Aorta (tissue), 5 donors: ENCODE measurements at regions not wholly inside any gene's neighbourhood (a gene's known extent, or its start where the extent isn't known, plus 50 kb on each side); places are given as distances from the start of the nearest gene placed in this dataset.

ENCODE experiments used
- ATAC-seq: fragments of 200-7000 bp; cut with Tn5 transposase; one replicate; pipeline ENCODE4 v1.9.1; 2022; ENCODE audit warnings: moderate library complexity; ENCODE audit not compliant: low FRiP score
- DNase-seq, 2 donors: peaks; one replicate each; pipeline ENCODE4 v3.0.0-alpha.2; 2020
- H3K27ac ChIP-seq, 2 donors: one replicate each; pipeline ENCODE4 v1.5.1; 2013; ENCODE audit warnings: low read length in 2 of 2, mild to moderate bottlenecking in 2 of 2, moderate library complexity in 2 of 2, control low read depth in 1 of 2, inconsistent platforms in 1 of 2, low read depth in 1 of 2
- H3K27me3 ChIP-seq, 2 donors: one replicate each; pipeline ENCODE4 v1.6.1; 2013; ENCODE audit warnings: control low read depth in 1 of 2, low read length in 1 of 2, mild to moderate bottlenecking in 1 of 2, moderate library complexity in 1 of 2; ENCODE audit not compliant: insufficient read depth in 2 of 2, control insufficient read depth in 1 of 2
- H3K36me3 ChIP-seq, 2 donors: one replicate each; pipeline ENCODE4 v1.6.1; 2013; ENCODE audit warnings: control low read depth in 1 of 2, low read length in 1 of 2, mild to moderate bottlenecking in 1 of 2; ENCODE audit not compliant: insufficient read depth in 2 of 2, control insufficient read depth in 1 of 2
- H3K4me1 ChIP-seq, 2 donors: one replicate each; pipeline ENCODE4 v1.6.1; 2013; ENCODE audit warnings: low read length in 2 of 2, control low read depth in 1 of 2, mild to moderate bottlenecking in 1 of 2, moderate library complexity in 1 of 2; ENCODE audit not compliant: insufficient read depth in 2 of 2, control insufficient read depth in 1 of 2
- H3K4me3 ChIP-seq, 2 donors: one replicate each; pipeline ENCODE4 v1.5.1; 2013; ENCODE audit warnings: low read length in 2 of 2, control low read depth in 1 of 2, mild to moderate bottlenecking in 1 of 2
- H3K9me3 ChIP-seq: one replicate; pipeline ENCODE4 v1.6.1; 2013; ENCODE audit warnings: mild to moderate bottlenecking, low read length; ENCODE audit not compliant: control insufficient read depth
- WGBS, 2 donors: extraction: QIAGEN DNeasy Blood & Tissue Kit; methylation state at CpG; one replicate each; pipeline ENCODE4 v1.1.7; 2013; 5-methylcytosine and 5-hydroxymethylcytosine counted together
- intact Hi-C, 2 donors: fragments of 100-400 bp; cut with DNase I; formaldehyde crosslinking; loops; one replicate each; pipeline versions ENCODE4 v1.14.2 to v1.15.0; 2022
- donor health status: healthy with polysubstance abuse.
- donor health status: Bipolar disorder and iron deficiency.
- donor health status: DM: no; HTN: no; CAD: no.
- donor health status: DM: no; HTN: no; CAD: no.
- donor health status: DM: yes; HTN: yes; CAD: no.

DNA sequence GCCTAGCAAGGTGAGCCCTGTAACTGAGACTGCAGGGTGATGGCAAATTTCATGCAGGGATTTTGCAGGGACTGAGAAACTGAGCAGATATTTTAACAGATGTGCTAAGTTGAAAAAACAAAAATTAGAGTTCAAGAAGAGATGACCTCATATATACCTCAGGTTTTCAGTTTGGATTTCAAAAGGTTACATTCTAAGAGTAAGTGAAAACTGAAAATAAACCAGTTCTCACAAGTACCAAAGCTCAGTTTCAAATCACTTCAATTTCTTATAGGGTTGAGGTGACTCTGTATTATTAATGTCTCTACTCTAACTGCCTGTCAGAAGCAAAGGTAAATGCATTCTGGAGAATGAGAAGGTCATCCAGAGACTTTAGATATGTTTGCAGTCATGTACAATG lies 237.4 kb upstream of the VRK2 start:
- Histone ChIP-seq H3K36me3 (no peaks in the 10 kb centered on the region), H3K4me1 (no peaks in the 10 kb centered on the region), H3K27ac (no peak overlapping the region), H3K4me3 (no peak overlapping the region), H3K27me3 (no peaks in the 10 kb centered on the region), H3K9me3 (no peaks in the 10 kb centered on the region)
- no peak for DNase-seq
- ATAC-seq, result no peak
- intact Hi-C loops, result no loop called here

DNA sequence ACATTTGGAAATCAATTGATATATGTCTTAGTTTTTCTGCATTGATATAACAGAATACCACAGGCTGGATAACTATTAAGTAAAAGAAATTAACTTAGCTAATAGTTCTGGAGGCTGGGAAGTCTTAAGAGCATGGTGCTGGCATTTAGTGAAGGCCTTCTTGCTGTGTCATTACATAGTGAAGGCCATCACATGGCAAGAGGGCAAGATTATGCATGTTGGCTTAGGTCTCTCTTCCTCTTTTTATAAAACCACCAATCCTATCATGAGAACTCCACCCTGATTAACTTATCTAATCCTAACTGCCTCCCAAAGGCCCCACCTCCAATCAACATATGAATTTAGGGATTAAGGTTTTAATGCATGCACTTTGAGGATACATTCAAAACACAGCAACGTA lies 225.5 kb upstream of the VRK2 start:
- DNase-seq (no peak), ATAC-seq (no peak)
- Histone ChIP-seq H3K4me3 (no peak overlapping the region), H3K36me3 (no peaks in the 10 kb centered on the region), H3K27ac (no peak overlapping the region), H3K4me1 (no peaks in the 10 kb centered on the region), H3K27me3 (no peaks in the 10 kb centered on the region), H3K9me3 (no peaks in the 10 kb centered on the region)
- 76 to 78% methylated on average over 1 of the region's 1 CpG for WGBS, 2 donors
- intact Hi-C loops, result no loop called here

DNA sequence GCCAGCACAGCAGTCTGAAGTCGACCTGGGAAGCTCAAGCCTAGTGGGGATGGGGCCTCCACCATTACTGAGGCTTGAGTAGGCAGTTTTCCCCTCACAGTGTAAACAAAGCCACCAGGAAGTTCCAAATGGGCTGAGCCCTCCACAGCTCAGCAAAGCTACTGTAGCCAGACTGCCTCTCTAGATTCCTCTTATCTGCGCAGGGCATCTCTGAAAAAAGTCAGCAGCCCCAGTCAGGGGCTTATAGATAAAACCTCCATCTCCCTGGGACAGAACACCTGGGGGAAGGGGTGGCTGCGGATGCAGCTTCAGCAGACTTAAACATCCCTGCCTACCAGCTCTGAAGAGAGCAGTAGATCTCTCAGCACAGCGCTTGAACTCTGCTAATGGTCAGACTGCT lies 218.4 kb upstream of the VRK2 start:
- H3K27ac ChIP-seq, result no peak overlapping the region
- H3K36me3 ChIP-seq, result no peaks in the 10 kb centered on the region
- WGBS, 2 donors, result 83 to 89% methylated on average over 4 of the region's 4 CpGs
- no peaks in the 10 kb centered on the region for H3K27me3 ChIP-seq
- DNase-seq (no peak), ATAC-seq (no peak)
- H3K9me3 ChIP-seq, result peaks cover 2% of the 10 kb centered on the region
- intact Hi-C loops, result no loop called here
- H3K4me3 ChIP-seq, result no peak overlapping the region
- H3K4me1 ChIP-seq, result no peaks in the 10 kb centered on the region

DNA sequence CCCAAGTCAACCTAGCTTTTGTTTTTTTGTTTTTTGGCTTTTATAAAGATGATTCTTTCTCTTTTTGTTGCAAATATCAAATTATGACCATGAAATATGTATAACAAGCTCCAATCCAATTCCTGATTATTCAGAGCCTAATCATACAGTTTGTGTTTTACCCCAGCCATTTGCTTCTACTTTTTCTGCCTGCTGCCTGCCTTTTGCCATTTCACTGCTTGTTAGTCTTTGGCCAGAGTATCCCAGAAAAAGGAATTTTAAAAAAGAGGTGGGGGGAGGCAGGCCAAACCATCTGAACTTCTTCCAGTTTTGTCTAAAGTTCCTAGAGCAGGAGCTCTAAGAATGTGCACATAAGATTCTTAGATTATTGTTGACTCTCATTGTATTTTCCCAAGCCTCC lies 211.9 kb upstream of the VRK2 start:
- Histone ChIP-seq H3K36me3 (no peaks in the 10 kb centered on the region), H3K4me3 (no peak overlapping the region), H3K4me1 (no peaks in the 10 kb centered on the region), H3K27me3 (no peaks in the 10 kb centered on the region), H3K9me3 (no peaks in the 10 kb centered on the region), H3K27ac (no peak overlapping the region)
- DNase-seq (no peak), ATAC-seq (no peak)
- intact Hi-C loops, result no loop called here

DNA sequence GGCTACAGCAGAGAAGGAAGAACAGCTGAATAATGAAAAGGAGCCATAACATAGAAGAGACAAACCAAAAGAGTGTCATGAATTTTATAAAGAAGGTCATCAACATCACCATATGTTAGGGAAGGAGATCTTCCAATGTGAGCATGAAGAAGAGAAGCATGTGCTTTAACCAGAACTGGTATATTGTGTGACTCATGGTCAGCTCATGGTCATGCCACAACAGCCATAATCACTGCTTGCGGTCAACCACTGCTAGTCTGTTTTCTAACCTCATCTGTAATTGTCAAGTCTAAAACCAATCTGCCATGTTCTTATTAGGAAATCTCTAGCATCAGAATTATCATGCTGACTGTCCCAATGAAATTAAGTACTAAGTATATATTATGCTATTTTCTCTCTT lies 204.1 kb upstream of the VRK2 start:
- DNase-seq (no peak), ATAC-seq (no peak)
- no peaks in the 10 kb centered on the region for H3K27me3 ChIP-seq
- no peak overlapping the region for H3K27ac ChIP-seq
- H3K36me3 ChIP-seq, result no peaks in the 10 kb centered on the region
- intact Hi-C loops, result no loop called here
- no peaks in the 10 kb centered on the region for H3K4me1 ChIP-seq
- H3K9me3 ChIP-seq, result no peaks in the 10 kb centered on the region
- H3K4me3 ChIP-seq, result no peak overlapping the region
- WGBS, 2 donors, result 89 to 93% methylated on average over 1 of the region's 1 CpG

DNA sequence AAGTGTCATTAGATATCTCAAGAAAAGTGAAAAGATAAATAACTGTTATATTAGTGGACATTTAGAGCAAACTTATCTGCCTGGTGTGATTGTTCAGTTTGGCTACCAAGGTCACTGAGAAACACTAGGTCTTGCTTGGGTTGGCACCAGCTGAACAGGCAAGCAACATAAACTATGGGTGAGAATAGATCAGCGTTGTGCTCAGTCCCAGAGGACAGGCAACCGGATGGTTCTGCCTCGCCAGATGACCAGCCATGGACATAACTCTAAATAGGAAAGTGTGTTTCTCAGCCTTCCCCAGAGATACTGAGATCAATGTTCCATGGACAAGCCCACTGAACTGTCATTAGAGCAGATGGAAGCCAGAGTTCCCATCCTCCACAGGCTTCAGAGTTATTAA lies 203.4 kb upstream of the VRK2 start:
- ATAC-seq, result no peak
- 40 to 47% methylated on average over 3 of the region's 3 CpGs for WGBS, 2 donors
- intact Hi-C loops, result no loop called here

DNA sequence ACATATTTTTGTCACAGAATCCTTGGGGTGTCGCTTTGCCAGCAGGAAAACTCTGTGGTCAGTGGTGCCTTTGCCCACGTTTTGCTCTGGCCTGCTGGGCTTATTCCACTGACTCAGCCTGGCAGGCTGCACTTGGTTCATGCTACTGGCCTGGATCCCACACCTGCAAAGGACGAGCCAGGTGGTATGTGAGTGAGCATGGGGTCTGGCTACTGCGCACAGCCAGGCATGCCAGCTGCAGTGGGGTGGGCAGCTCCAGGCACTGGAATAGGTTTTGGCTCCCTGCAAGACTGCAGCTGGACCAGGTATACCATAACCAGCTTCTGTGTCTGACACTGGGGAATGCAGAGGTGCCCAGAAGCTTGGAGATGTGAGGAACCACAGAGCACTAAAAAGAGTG lies 197.9 kb upstream of the VRK2 start:
- DNase-seq (no peak), ATAC-seq (no peak)
- H3K4me3 ChIP-seq, result no peak overlapping the region
- H3K36me3 ChIP-seq, result no peaks in the 10 kb centered on the region
- H3K4me1 ChIP-seq, result no peaks in the 10 kb centered on the region
- intact Hi-C loops, result no loop called here
- no peak overlapping the region for H3K27ac ChIP-seq
- no peaks in the 10 kb centered on the region for H3K27me3 ChIP-seq
- H3K9me3 ChIP-seq, result no peaks in the 10 kb centered on the region
- 68 to 73% methylated on average over 4 of the region's 4 CpGs for WGBS, 2 donors

More for the DNA sequence above, 203.4 kb upstream of the VRK2 start:
- Histone ChIP-seq H3K4me1 (no peaks in the 10 kb centered on the region), H3K36me3 (no peaks in the 10 kb centered on the region), H3K27ac (no peak overlapping the region), H3K9me3 (no peaks in the 10 kb centered on the region), H3K27me3 (no peaks in the 10 kb centered on the region), H3K4me3 (no peak overlapping the region)
- no peak for DNase-seq

DNA sequence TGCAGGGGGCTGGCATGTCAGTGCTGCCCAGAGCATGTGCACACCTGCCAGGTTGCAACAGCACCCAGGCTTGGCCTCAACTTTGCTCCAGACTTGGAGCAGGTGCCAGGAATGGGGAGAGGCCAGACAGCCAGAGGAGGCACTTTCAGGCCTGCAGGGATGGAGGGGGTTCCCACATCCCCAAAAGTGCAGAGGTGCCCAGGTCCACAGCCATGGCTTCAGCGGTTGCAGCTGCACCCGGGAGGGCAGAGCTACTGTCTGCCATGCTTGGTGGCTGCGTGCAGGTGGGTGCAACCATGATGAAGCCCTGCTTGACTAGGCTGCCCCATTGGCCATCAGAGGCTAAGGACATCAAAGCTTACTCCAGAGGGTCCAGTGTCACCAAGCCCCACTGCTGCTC lies 196.8 kb upstream of the VRK2 start:
- ATAC-seq, result no peak
- no peaks in the 10 kb centered on the region for H3K9me3 ChIP-seq
- H3K36me3 ChIP-seq, result no peaks in the 10 kb centered on the region
- H3K4me3 ChIP-seq, result no peak overlapping the region
- H3K27me3 ChIP-seq, result no peaks in the 10 kb centered on the region
- no peak overlapping the region for H3K27ac ChIP-seq
- 92% methylated on average over 3 of the region's 3 CpGs for WGBS, 2 donors
- intact Hi-C loops, result no loop called here
- H3K4me1 ChIP-seq, result no peaks in the 10 kb centered on the region
- DNase-seq, result no peak

DNA sequence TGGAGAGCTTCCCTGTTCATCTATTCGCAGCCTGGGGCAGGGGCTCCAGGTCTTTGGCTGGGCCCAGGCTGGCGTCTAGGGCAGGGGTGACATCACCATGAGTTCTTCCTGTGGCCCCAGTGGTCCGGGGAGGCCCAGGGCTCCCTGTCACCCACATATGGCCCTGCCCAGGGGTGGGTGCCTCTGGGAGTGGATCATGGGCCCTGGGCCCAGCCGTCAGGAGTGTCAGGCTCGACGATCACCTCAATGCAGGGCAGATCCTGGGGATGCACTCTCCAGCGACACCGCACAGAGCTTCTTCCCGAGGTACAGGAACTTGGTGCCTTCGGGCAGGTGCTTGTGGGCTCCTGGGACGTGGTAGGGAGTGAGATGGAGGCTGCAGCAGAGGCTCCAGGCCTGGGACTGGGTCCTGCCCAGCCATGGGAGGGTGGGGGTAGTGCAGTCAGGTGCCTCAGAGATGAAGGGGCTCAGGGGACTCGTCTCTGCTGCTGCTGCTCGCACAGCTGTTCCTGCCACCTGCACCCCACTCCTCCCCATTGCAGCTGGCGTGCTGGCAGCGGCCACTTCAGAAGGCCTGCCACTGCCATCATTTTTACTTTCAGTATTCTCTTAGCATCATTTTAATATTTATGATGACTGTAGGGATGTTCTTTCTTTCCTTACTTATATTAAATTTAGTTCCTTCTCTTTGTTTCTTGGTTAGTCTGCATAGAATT lies 196.0 kb upstream of the VRK2 start:
- Histone ChIP-seq H3K27ac (no peak overlapping the region), H3K4me3 (no peak overlapping the region), H3K9me3 (no peaks in the 10 kb centered on the region), H3K4me1 (no peaks in the 10 kb centered on the region), H3K36me3 (no peaks in the 10 kb centered on the region), H3K27me3 (no peaks in the 10 kb centered on the region)
- ATAC-seq (no peak), DNase-seq (no peak)
- intact Hi-C loops, result no loop called here
- WGBS, 2 donors, result 87 to 89% methylated on average over 15 of the region's 15 CpGs
